GM21515 (cell line): ENCODE measurements at regions not wholly inside any gene's neighbourhood (a gene's known extent, or its start where the extent isn't known, plus 50 kb on each side); places are given as distances from the start of the nearest gene placed in this dataset.
A peak's percentile ranks its signal among the peaks of the same experiment; 100 is the strongest.
"Not testable (repeated sequence)": the region's sequence is repeated elsewhere in the genome, so short reads cannot be mapped to it uniquely, and the experiment has no call there.

Experiments used
- ATAC-seq: cut with Tn5 transposase; IDR thresholded peaks from one replicate; pipeline ENCODE4 v1.9.1; 2021; ENCODE audit not compliant: unreplicated experiment

GRCh38 chr11:12585861-12586260, 88.4 kb upstream of the TEAD1 start:
- ATAC-seq = no peak

- ATAC-seq = no peak
Observed at GRCh38 chr11:12587333-12587991, 86.8 kb upstream of the TEAD1 start.

- no peak for ATAC-seq
Observed at GRCh38 chr11:12591706-12592105, 82.5 kb upstream of the TEAD1 start.

GRCh38 chr11:12592283-12592682, 81.9 kb upstream of the TEAD1 start:
- ATAC-seq = no peak

- ATAC-seq = not testable (repeated sequence)
Observed at GRCh38 chr11:12595089-12595847, 79.0 kb upstream of the TEAD1 start.

- no peak for ATAC-seq
Observed at GRCh38 chr11:12598330-12599256, 75.6 kb upstream of the TEAD1 start.

GRCh38 chr11:12599408-12600143, 74.6 kb upstream of the TEAD1 start:
- ATAC-seq = peak; percentile 55

GRCh38 chr11:12600829-12601228, 73.4 kb upstream of the TEAD1 start:
- no peak for ATAC-seq

- no peak for ATAC-seq
Observed at GRCh38 chr11:12602421-12602820, 71.8 kb upstream of the TEAD1 start.

GRCh38 chr11:12603143-12604088, 70.8 kb upstream of the TEAD1 start:
- no peak for ATAC-seq

- no peak for ATAC-seq
Observed at GRCh38 chr11:12604557-12605153, 69.6 kb upstream of the TEAD1 start.

- no peak for ATAC-seq
Observed at GRCh38 chr11:12606597-12606996, 67.6 kb upstream of the TEAD1 start.

GRCh38 chr11:12608678-12609077, 65.5 kb upstream of the TEAD1 start:
- ATAC-seq = not testable (repeated sequence)

GRCh38 chr11:12611352-12611751, 62.9 kb upstream of the TEAD1 start:
- no peak for ATAC-seq

GRCh38 chr11:12617632-12618031, 56.6 kb upstream of the TEAD1 start:
- no peak for ATAC-seq

GRCh38 chr11:12618743-12619540, 55.3 kb upstream of the TEAD1 start:
- ATAC-seq = no peak

- ATAC-seq = no peak
Observed at GRCh38 chr11:12623869-12624268, 50.4 kb upstream of the TEAD1 start.
